HG02798 (cell line): ENCODE measurements at regions not wholly inside any gene's neighbourhood (a gene's known extent, or its start where the extent isn't known, plus 50 kb on each side); places are given as distances from the start of the nearest gene placed in this dataset.

Source experiments
- ATAC-seq: cut with Tn5 transposase; IDR thresholded peaks from one replicate; pipeline ENCODE4 v1.9.1; 2021; ENCODE audit warnings: mild to moderate bottlenecking; ENCODE audit not compliant: unreplicated experiment, poor library complexity

- ATAC-seq, result no peak
These were observed 54.9 kb downstream of the NKX2-1 start for GRCh38 chr14:36465178-36465577.

DNA sequence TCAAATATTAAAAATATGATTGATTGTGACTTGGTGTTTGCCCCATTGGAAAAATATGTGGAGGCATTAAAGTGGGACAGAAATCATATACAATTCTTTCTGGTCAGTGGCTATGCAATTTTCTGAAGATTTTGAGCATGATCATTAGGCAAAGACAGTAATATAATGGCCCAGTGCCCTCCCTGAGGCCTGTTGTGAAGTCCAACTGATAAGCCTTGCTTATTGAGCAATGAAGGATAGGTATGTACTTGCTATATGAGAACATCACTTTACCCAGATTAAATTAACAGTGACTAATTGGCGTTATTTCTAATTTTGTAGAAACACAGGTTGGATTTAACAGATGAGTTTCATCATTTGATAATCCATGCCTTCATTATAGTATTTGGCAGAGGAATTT lies 57.1 kb downstream of the NKX2-1 start:
- no peak for ATAC-seq

- no peak for ATAC-seq
These were observed 64.8 kb downstream of the NKX2-1 start for GRCh38 chr14:36455241-36455627.

- ATAC-seq, result no peak
These were observed 65.3 kb downstream of the NKX2-1 start for GRCh38 chr14:36454599-36455240.

DNA sequence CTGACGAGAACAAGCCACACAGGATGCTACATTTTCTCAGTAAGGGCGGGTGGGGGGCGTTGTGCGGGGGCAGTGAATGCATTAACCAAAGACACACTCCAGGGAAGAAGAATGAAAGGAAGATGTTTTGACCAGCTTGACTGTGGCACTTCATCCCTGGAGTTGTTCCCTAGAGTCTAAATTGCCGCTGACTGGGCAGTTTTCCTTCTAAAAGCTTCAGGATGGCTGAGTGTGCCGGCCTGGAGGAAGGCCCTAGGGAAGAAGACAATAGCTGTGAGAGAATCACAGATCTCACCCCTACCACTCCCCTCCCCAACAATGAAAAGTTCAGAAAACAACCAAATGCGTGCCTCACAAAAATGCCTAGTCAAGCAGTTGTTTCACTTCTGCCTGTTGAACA lies 67.2 kb downstream of the NKX2-1 start:
- no peak for ATAC-seq

DNA sequence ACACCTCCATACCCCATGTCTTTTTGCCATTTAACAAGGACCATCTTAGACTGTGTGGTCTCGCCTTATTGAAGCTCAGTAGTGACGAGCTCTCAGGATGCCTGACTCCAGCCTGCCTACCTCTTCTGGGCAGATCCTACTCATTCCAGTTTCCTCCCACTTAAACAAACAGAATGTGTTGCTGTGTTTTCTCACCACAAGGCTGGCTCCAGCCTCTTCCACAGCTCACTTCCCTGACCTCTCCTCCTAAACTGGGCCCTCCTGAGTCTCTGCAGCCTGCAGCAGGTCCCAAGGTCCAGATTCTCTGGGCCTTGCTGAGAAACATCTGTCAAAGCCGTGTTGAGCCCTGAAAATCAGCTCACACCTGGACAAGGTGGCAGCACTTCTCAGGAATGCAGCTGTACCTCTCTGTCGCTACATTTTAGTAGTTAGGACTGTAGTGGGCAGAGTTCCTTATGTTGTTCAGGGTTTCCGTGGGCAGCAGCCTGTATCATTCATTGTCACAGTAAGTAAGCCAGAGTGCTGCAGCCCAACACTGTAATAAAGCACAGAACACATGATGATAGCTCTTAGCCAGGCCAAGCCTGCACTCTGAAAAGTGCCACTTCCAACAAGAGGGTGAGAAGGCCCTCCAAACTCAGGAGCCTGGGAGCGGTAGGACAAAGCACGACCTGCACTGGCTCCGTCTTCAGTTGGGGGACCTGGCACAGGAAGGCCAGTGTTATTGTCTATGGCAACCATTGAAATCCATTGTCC lies 68.5 kb downstream of the NKX2-1 start:
- no peak for ATAC-seq

DNA sequence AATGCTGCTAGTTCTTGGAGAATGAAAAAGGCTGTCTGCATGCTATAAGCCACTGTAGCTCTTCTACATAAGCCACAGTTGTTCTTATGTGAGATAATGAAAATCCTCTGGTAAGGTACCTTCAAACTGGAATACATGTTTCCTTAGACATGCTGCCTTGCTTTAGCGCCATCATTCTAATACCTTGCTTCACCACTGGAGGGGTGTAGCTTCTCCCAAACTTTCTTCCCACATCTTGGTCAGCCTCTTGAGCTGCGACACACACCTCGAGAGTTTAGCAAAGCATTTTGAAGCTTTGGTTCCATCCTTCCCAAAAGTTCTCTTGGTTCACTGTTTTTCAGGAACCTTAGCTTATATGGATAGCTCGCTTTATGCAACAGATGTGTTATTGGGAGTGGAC lies 69.5 kb downstream of the NKX2-1 start:
- no peak for ATAC-seq

DNA sequence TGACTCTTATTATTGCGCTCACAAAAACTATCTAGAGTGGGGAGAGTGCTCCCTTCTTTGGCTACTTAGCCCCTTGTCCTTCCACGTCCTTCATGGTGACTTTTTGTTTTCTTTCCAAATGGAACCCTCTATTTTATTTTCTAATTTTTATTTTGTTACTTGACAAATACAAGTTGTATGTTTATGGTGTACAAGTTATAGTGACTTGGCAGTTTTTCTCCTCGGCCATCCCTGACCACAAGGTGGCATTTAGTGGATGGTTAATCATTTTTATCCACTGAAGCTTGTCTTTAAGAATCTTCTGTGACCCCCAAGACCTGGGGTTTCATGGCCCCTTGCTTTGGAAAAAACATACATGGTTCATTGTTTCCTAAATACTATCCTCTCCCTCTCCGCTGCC lies 70.1 kb downstream of the NKX2-1 start:
- ATAC-seq, result no peak

GRCh38 chr14:36443374-36443773 lies 76.7 kb downstream of the NKX2-1 start:
- no peak for ATAC-seq

- ATAC-seq, result no peak
These were observed 77.2 kb downstream of the NKX2-1 start for GRCh38 chr14:36442824-36443241.

- no peak for ATAC-seq
These were observed 78.7 kb downstream of the NKX2-1 start for GRCh38 chr14:36441283-36441682.

GRCh38 chr14:36439766-36440165 lies 80.3 kb downstream of the NKX2-1 start:
- ATAC-seq, result no peak

DNA sequence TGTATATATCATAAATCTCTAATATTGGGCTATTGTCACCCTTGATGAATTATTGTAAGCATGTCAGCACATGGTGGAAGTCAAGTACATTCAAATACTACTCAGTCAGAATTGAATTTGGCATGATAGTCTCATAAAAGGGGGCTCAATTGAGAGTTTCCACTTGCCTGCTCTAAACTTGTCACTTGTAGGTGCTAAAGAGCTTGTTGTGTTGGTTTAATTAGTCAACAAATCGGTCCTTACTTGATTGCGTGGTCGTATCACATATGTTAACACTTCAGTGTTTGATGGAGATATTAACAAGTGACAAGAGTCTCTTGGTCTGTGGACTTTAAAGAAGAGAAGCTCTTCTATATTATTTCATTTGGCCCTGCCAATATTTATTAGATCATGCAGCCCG lies 81.1 kb downstream of the NKX2-1 start:
- no peak for ATAC-seq

GRCh38 chr14:36430662-36431084 lies 89.4 kb downstream of the NKX2-1 start:
- ATAC-seq, result no peak

DNA sequence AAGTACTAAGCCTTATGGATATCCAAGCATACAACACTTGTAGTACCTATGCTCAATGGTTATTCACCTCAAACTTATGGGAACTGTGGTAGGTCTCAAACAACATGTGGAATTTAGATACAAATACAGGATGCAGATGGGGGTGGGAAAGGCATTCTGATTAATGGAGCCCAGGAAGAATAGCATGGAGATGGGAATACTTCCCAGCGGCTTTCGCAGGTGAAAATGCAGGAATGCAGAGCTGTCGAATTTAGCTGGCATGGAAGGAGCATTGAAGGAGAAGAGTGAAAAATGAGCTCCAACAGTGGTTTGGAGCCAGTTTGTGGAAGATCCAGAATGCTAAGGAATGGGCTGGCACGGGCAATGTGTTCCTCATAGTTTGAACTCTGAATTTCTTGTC lies 89.9 kb downstream of the NKX2-1 start:
- no peak for ATAC-seq

DNA sequence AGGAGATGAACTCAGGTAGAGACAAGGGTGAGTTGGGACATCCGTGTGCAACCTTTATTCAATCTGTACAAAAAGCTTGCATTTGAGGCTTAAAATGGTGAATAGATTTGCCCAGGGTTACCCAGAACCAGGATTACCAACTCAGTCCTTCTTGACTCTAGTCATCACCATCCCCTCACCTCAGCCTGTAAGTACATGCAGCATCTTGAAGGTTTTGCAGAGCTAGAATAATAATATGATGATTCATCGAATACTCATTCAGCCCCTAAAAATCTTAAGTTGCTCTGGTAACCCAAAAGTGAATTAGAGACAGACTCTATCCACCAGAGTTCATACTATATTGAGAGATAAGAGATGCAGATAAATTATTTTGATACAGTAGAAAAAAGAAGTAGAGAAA lies 90.3 kb downstream of the NKX2-1 start:
- ATAC-seq, result no peak

DNA sequence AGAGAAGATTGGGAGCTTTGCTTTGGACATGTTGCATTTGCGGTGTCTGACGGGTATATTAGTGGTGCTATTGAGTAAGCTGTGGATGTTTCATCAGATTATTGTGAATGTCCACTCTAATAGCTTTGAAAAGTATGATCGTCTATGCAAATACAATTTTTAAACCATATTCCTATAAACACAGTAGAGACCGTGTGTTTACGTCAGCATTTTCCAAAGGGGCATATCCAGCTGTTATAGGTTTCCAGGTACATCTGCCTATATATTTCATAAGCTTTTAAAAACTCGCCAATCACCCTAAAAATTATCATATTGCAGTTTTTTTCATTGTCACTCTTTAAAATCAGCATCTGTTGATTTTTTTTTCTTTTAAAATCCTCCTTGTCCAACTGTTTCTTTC lies 91.7 kb downstream of the NKX2-1 start:
- no peak for ATAC-seq

GRCh38 chr14:36426836-36427235 lies 93.2 kb downstream of the NKX2-1 start:
- no peak for ATAC-seq

DNA sequence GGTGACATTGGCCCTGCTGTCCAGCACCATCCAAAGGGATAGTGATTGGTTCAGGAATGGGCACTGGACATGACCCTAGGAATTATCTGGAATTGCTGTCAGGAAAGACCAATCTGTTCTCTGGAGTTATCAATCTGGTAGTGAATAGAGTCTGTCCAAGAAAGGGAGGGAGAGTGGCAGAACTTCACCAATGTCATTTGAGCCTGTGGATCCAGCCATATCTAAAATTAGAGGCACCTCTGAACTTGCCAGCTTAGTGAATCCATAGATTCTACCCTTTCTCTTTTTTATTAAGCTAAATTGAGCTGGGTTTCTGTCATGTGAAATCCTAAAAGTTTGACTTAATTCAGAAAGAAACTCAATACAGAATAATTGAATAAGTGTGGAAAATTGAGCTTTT lies 93.9 kb downstream of the NKX2-1 start:
- ATAC-seq, result no peak

GRCh38 chr14:36424478-36425102 lies 95.4 kb downstream of the NKX2-1 start:
- ATAC-seq, result no peak

DNA sequence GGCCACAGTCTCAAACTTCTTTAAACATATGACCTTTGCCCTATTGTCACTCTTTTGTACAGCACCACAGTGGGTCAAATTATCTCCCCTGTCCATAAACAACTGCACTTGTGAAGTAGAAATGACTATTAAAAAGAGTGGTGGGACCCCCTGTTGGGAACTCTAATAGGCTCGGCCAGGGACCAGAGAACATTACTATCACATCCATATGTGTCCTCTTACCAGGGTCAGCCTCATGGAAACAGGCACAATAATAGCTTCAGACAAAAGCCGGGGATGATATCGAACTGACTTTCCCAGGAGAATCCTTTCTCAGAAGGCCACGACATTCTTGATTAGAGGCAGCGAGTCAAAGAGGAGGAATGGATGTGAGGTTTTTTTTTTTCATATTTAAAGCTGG lies 96.6 kb downstream of the NKX2-1 start:
- ATAC-seq, result no peak
